ENCODE measurements at regions not wholly inside any gene's neighbourhood (a gene's known extent, or its start where the extent isn't known, plus 50 kb on each side); places are given as distances from the start of the nearest gene placed in this dataset.

DNA sequence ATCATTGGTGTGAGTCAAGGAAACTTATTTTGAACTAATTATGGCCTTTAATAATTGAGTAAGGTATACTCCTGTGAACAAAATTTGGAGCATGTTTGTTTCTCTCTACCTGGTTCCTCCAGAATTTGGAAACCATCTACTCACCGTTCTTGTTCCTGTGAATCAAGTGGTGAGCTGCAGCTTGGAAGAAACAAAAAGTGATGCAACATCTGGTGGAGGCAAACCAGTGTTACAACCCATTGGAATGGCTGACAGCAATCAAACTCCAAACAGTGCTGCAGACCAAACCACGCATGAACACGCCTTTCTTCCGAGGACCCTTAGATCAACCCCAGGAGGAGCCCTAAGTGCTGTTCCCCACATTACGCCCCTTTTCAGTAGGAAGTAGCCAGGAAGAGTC is 104.7 kb upstream of the VASH1 start:
- TF ChIP-seq, protein P1, sequence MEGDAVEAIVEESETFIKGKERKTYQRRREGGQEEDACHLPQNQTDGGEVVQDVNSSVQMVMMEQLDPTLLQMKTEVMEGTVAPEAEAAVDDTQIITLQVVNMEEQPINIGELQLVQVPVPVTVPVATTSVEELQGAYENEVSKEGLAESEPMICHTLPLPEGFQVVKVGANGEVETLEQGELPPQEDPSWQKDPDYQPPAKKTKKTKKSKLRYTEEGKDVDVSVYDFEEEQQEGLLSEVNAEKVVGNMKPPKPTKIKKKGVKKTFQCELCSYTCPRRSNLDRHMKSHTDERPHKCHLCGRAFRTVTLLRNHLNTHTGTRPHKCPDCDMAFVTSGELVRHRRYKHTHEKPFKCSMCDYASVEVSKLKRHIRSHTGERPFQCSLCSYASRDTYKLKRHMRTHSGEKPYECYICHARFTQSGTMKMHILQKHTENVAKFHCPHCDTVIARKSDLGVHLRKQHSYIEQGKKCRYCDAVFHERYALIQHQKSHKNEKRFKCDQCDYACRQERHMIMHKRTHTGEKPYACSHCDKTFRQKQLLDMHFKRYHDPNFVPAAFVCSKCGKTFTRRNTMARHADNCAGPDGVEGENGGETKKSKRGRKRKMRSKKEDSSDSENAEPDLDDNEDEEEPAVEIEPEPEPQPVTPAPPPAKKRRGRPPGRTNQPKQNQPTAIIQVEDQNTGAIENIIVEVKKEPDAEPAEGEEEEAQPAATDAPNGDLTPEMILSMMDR (IDR thresholded peaks at IDR 0.05), result no peak
- TF ChIP-seq POLR2A (IDR thresholded peaks at IDR 0.05) (no peak), POLR2AphosphoS5 (IDR thresholded peaks at IDR 0.05; ENCODE audit: insufficient read depth in 1 of 2, low read depth in 1 of 2) (no peak)

Measured in vagina (tissue), 2 donors.